GM10266 (cell line): ENCODE measurements at regions not wholly inside any gene's neighbourhood (a gene's known extent, or its start where the extent isn't known, plus 50 kb on each side); places are given as distances from the start of the nearest gene placed in this dataset.

Source experiments
- DNase-seq: peaks from one replicate; pipeline ENCODE4 v3.0.0; 2012; ENCODE audit errors: extremely low spot score
- TF ChIP-seq, protein P1 (sequence below): IDR thresholded peaks from 2 replicates; pipeline ENCODE4 v1.5.1; 2012; ENCODE audit warnings: mild to moderate bottlenecking, low read depth; ENCODE audit not compliant: control insufficient read depth, insufficient read depth; ENCODE audit errors: missing control alignments

DNA sequence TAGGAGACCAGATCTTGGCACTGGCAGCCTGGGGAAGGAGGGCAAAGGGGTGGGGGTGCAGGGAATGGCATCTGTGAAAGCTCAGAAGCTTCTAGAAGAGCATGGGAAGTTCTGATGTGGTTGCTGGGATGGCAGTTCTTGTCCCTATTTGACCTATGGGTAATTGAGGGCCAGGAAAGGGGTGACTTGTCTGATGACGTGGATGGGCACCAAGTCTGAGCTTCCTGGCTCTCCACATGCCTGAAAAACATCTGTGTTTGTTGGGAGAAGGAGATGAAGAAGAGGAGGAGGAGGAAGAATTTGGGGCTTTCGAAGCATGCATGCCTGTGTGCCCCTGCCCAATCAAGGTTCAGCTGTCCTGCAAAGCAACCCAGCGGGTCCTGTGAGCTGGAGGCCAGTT, 158.8 kb downstream of the SMAD6 start:
- TF ChIP-seq, protein P1, sequence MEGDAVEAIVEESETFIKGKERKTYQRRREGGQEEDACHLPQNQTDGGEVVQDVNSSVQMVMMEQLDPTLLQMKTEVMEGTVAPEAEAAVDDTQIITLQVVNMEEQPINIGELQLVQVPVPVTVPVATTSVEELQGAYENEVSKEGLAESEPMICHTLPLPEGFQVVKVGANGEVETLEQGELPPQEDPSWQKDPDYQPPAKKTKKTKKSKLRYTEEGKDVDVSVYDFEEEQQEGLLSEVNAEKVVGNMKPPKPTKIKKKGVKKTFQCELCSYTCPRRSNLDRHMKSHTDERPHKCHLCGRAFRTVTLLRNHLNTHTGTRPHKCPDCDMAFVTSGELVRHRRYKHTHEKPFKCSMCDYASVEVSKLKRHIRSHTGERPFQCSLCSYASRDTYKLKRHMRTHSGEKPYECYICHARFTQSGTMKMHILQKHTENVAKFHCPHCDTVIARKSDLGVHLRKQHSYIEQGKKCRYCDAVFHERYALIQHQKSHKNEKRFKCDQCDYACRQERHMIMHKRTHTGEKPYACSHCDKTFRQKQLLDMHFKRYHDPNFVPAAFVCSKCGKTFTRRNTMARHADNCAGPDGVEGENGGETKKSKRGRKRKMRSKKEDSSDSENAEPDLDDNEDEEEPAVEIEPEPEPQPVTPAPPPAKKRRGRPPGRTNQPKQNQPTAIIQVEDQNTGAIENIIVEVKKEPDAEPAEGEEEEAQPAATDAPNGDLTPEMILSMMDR: no peak

DNA sequence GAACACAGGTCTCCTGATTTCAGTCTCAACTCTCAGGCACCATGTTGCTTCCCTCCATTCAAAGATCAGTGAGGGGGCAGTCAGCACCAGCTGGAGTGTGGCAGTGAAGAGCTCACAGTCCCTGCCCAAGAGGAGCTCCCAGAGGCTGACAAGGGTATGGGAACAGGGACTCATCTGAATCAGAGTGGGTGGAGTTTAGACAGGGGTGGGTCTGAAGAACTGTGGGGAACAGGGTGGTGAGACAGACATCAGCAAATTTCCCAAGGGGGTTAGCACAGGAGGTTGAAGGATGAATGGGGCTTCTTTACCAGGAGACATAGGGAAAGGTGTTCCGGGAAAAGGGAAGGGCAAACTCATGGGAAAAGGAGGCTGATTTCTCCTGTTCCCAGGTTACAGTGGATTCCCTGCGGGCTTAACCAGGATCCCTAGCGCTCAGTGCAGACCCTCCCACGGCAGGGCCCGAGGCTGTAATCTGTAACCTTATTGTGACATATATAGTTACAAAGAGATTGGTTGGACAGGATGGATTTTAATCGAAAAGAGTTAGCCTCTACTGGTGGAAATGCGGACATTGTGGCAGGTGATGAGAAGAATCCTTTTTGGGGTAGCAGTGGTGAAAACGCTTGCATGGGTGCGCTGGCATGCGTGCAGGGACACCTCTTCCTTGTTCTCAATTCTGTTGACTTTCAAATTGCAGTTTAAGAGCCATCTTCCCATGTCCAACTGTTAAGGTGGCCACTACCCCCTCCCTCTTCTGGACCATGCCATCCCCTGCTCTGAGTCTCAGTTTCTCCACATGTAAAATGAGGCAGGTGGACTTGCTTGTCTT, 160.3 kb downstream of the SMAD6 start:
- TF ChIP-seq, protein P1: no peak
- no peak for DNase-seq

More for the DNA sequence above, 158.8 kb downstream of the SMAD6 start:
- no peak for DNase-seq

DNA sequence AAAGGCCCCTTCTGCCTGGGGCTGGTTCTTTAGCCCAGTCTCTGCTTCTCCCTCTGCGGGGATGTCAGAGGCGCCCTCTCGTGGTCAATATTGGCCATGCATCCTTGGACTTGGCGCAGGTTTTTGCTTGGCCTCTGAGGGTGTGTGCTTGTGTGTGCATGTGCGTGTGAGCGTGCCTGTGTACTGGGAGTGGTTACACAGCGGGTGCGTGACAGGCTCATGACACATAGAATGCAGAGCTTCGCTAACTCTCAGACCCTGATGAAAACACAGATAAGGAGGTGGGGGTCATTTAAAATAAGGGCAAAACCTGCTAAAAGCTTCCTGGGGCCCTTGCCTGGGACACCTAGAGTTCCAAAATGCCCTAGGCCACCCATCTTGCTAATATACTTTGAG, 160.9 kb downstream of the SMAD6 start:
- DNase-seq: peak; percentile 74
- TF ChIP-seq, protein P1: peak; percentile 96

DNA sequence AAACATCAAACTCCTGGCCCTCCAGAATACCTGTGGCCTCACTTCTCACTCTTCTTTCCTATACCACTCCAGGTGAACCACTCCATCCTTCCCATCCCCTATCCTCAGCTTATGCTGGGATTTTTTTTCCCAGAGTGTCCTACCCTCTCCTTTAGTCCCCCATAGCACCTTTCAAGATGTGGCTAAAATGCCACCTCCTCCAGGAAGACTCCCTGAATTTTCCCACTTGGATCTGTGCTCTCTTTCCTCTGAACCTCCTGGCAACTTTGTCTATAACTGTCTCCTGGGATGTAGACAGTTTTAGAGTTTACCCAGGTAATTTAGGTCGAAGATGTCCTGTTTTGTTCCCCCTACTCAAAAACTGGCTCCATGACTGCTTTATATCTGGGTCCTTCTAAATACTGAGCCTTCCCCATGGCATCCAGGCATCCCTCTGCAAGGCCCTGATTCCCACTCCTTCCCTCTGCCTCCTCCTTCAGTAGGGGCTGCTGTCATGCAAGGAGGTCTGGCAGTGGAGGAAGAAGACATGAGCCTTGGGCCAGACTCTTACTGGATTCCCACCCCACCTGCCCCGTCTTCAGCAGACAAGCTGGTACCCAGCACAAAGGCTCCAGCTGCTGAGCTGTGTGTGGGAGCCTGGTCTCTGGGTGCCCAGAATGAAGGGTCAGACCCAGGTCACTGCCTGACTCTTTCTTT, 161.5 kb downstream of the SMAD6 start:
- TF ChIP-seq, protein P1: no peak
- DNase-seq: no peak

DNA sequence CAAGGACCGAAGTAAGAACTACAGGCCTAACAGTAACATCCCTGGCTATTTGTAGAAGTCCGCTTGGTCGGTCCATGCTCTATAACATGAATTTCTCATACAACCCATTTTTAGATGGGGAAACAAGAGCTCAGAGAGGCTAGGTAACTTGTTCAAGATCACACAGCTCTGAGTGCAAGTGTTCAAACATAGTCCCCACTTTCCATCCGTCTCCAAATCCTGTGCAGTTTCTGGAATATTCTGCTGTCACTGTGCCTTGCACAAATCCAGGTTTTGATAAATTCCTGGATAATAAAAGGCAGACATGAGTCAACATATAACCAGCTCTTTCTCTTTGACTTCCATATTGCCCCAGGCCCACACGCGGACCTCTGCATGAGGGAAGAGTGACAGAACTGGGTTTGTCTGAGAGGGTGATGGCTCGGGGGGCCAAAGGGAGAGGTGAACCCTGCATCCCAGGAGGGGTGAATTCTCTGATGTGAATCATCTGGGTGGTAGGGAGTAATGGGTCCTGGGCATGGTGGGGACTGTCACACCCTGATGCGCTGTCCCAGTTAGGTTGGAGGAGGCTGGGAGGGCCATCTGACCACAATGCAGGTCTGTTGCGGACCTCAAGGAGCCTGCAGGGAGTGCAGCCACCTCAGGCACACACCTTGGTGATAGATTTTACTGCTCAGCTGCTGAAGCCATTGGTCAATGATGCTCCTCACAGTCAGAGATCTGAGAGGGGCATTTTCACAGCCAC, 162.2 kb downstream of the SMAD6 start:
- DNase-seq: no peak
- TF ChIP-seq, protein P1: no peak

DNA sequence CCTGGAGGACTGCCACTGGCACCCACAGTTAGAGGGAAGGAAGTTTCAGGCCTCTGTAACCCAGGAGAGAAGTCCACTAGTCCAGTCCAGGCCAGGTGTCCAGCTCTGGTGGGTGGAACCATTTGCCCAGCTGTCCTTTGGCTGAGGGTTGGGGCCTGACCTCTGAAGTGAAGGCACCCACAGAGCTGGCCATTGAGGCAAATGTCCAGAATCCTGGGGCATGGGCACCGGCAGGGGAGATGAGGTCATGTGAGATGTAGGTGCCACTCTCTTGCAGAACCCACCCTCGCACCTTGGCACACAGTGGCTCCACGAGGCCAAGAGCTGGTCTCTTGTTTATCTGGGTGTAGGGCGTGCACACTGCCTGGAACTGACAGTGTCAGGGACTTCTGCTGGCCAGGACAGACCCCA, 162.8 kb downstream of the SMAD6 start:
- DNase-seq: no peak
- TF ChIP-seq, protein P1: no peak
